K562 (cell line): ENCODE measurements at regions not wholly inside any gene's neighbourhood (a gene's known extent, or its start where the extent isn't known, plus 50 kb on each side); places are given as distances from the start of the nearest gene placed in this dataset.

Experiments
- ARID2 ChIP-seq: fragments of 450-650 bp; IDR thresholded peaks from 2 replicates; pipeline ENCODE4 v1.6.1; 2017; ENCODE audit warnings: antibody characterized with exemption, mild to moderate bottlenecking
- CBFA2T3 ChIP-seq: fragments of 450-650 bp; IDR thresholded peaks from 2 replicates; pipeline ENCODE4 v1.6.1; 2017
- CHCHD3 ChIP-seq: fragments of 250-450 bp; sonication (Bioruptor Pico); IDR thresholded peaks from 2 replicates; pipeline ENCODE4 v2.1.2; 2022; ENCODE audit warnings: mild to moderate bottlenecking
- COPS2 ChIP-seq: fragments of 450-650 bp; conservative IDR thresholded peaks from 2 replicates; pipeline ENCODE4 v1.6.1; 2016; ENCODE audit warnings: mild to moderate bottlenecking, moderate library complexity
- GATAD2B ChIP-seq: fragments of 450-650 bp; IDR thresholded peaks from 2 replicates; pipeline ENCODE4 v1.6.1; 2017; ENCODE audit warnings: mild to moderate bottlenecking, borderline replicate concordance
- HDAC8 ChIP-seq: fragments of 450-650 bp; IDR thresholded peaks from 2 replicates; pipeline ENCODE4 v1.6.1; 2016; ENCODE audit warnings: mild to moderate bottlenecking, missing genetic modification characterization, moderate library complexity, missing compliant biosample characterization
- JUN ChIP-seq, 2 experiments: sonication (generic) in 1 of 2; formaldehyde crosslinking in 1 of 2; IDR thresholded peaks; 2 replicates each; pipeline versions ENCODE4 v1.6.1 to v1.8.0; 2012 to 2022; ENCODE audit warnings: borderline replicate concordance in 2 of 2, mild to moderate bottlenecking in 2 of 2, improper control_type of control experiment in 1 of 2, low read depth in 1 of 2, low read length in 1 of 2, missing genetic modification reagents in 1 of 2
- LEF1 ChIP-seq: fragments of 450-650 bp; IDR thresholded peaks from 2 replicates; pipeline ENCODE4 v1.6.1; 2016; ENCODE audit warnings: mild to moderate bottlenecking
- NR2C1 ChIP-seq, 2 experiments: fragments of 450-650 bp; IDR thresholded peaks; 2 replicates each; pipeline ENCODE4 v1.6.1; 2017; ENCODE audit warnings: mild to moderate bottlenecking in 2 of 2, antibody characterized with exemption in 1 of 2, inconsistent platforms in 1 of 2, missing compliant biosample characterization in 1 of 2, missing genetic modification characterization in 1 of 2
- PHF20 ChIP-seq: fragments of 450-650 bp; IDR thresholded peaks from 2 replicates; pipeline ENCODE4 v1.6.1; 2018; ENCODE audit not compliant: partially characterized antibody
- POLR2AphosphoS5 ChIP-seq: IDR thresholded peaks from 2 replicates; pipeline ENCODE4 v1.6.1; 2011; ENCODE audit warnings: mild to moderate bottlenecking, low read depth, low read length, moderate library complexity; ENCODE audit not compliant: control insufficient read depth, insufficient read depth
- SIRT6 ChIP-seq: IDR thresholded peaks from one replicate; pipeline ENCODE4 v1.6.1; 2012; ENCODE audit warnings: low read depth, mild to moderate bottlenecking, control low read depth, inconsistent platforms, low read length, moderate library complexity
- SMAD3 ChIP-seq: fragments of 450-650 bp; formaldehyde crosslinking; conservative IDR thresholded peaks from 2 replicates; pipeline ENCODE4 v1.4.0; 2020; ENCODE audit warnings: mild to moderate bottlenecking
- SMC3 ChIP-seq: conservative IDR thresholded peaks from 2 replicates; pipeline ENCODE4 v1.6.1; 2011; ENCODE audit warnings: low read depth, low read length, improper control_type of control experiment; ENCODE audit not compliant: insufficient read depth
- STAT5A ChIP-seq: IDR thresholded peaks from 2 replicates; pipeline ENCODE4 v1.6.1; 2012; ENCODE audit warnings: low read length, inconsistent platforms, borderline replicate concordance
- TAF1 ChIP-seq: IDR thresholded peaks from 2 replicates; pipeline ENCODE4 v1.6.1; 2011; ENCODE audit warnings: mild to moderate bottlenecking, low read length, moderate library complexity; ENCODE audit not compliant: insufficient read depth, control insufficient read depth, severe bottlenecking; ENCODE audit errors: extremely low read depth
- TARDBP ChIP-seq: fragments of 450-650 bp; IDR thresholded peaks from 2 replicates; pipeline ENCODE4 v1.6.1; 2016
- TCF7 ChIP-seq: sonication (generic); IDR thresholded peaks from 2 replicates; pipeline ENCODE4 v1.6.1; 2016; ENCODE audit warnings: antibody characterized with exemption, borderline replicate concordance
- ZBTB8A ChIP-seq: fragments of 450-650 bp; IDR thresholded peaks from 2 replicates; pipeline ENCODE4 v1.6.1; 2018; ENCODE audit warnings: mild to moderate bottlenecking, moderate library complexity; ENCODE audit not compliant: partially characterized antibody
- ZNF143 ChIP-seq: sonication (generic); formaldehyde crosslinking; IDR thresholded peaks from 2 replicates; pipeline ENCODE4 v1.9.0; 2022; ENCODE audit warnings: mild to moderate bottlenecking, missing genetic modification reagents
- TF ChIP-seq, protein P1 (sequence below): fragments of 250-450 bp; sonication (Bioruptor Pico); IDR thresholded peaks from 2 replicates; pipeline ENCODE4 v1.4.0; 2020; ENCODE audit warnings: mild to moderate bottlenecking, moderate library complexity
- TF ChIP-seq, protein P2 (sequence below): fragments of 200-800 bp; sonication (Bioruptor generic); IDR thresholded peaks from 2 replicates; pipeline ENCODE4 v1.6.1; 2017; ENCODE audit warnings: missing genetic modification characterization, missing compliant biosample characterization
- TF ChIP-seq, protein P3 (sequence below): fragments of 250-450 bp; sonication (Bioruptor Pico); IDR thresholded peaks from 2 replicates; pipeline ENCODE4 v1.5.0; 2021; ENCODE audit warnings: mild to moderate bottlenecking, borderline replicate concordance

DNA sequence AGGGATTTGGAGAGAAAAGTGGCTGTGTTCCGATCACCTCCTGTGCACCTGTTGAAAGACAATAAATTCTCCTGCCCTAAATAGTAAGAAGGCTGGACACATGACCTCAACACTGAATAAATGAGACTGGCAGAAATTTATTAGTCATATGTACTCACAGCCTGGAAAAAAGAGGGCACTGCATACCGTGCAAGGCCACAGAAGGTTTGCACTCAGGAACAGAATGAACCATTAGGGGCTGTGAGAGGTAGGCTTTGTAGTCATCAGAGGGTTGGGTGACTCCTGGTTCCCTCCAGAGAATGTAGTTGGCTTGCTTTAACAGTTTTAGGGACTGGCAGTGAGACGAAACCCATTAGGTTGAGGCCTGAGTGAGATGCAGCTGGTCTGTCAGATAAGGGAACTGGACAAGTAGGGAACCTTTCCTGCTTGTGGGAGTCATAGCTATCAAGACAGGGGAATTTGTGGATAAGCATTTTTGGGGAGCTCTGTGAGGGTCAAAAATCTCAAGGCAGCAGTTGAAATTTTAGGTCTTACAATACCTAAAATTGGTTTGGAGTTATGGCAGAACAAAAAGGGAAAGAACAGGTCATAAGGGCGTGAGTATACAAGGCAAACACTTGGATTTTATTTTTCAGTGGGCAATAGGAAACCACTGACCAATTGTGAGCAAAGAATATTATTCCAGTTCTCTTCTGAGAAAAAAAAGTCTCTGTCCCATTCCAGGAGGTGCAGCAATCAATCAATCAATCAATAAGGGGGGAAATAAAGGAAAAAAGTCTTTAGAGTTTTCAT, 67.9 kb upstream of the BTN3A2 start (continued):
- TF ChIP-seq SMC3, result 0 out of 2 replicates have a peak, but pooled peaks have one; percentile 9
- peak; percentile 82; the same call in 1 of the 2 replicates for TF ChIP-seq JUN (IDR thresholded peaks at IDR 0.05; ENCODE audit: borderline replicate concordance, low read depth, low read length)
- TF ChIP-seq JUN (CRISPR knock-in tag; IDR thresholded peaks at IDR 0.05; ENCODE audit: borderline replicate concordance), result no peak
- TF ChIP-seq ZNF143, result no peak
- peak; percentile 89 for TF ChIP-seq TARDBP
- TF ChIP-seq ARID2, result no peak
- TF ChIP-seq LEF1, result peak; percentile 95
- TF ChIP-seq, protein P1, sequence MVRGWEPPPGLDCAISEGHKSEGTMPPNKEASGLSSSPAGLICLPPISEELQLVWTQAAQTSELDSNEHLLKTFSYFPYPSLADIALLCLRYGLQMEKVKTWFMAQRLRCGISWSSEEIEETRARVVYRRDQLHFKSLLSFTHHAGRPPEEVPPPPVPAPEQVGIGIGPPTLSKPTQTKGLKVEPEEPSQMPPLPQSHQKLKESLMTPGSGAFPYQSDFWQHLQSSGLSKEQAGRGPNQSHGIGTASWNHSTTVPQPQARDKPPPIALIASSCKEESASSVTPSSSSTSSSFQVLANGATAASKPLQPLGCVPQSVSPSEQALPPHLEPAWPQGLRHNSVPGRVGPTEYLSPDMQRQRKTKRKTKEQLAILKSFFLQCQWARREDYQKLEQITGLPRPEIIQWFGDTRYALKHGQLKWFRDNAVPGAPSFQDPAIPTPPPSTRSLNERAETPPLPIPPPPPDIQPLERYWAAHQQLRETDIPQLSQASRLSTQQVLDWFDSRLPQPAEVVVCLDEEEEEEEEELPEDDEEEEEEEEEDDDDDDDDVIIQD (CRISPR knock-in tag), result no peak
- peak; percentile 95 for TF ChIP-seq POLR2AphosphoS5
- TF ChIP-seq, protein P2, sequence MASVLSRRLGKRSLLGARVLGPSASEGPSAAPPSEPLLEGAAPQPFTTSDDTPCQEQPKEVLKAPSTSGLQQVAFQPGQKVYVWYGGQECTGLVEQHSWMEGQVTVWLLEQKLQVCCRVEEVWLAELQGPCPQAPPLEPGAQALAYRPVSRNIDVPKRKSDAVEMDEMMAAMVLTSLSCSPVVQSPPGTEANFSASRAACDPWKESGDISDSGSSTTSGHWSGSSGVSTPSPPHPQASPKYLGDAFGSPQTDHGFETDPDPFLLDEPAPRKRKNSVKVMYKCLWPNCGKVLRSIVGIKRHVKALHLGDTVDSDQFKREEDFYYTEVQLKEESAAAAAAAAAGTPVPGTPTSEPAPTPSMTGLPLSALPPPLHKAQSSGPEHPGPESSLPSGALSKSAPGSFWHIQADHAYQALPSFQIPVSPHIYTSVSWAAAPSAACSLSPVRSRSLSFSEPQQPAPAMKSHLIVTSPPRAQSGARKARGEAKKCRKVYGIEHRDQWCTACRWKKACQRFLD (CRISPR knock-in tag), result no peak; the same call in 1 of the 2 replicates
- no peak for TF ChIP-seq SIRT6
- peak; percentile 9; the same call in 1 of the 2 replicates for TF ChIP-seq NR2C1 (IDR thresholded peaks at IDR 0.05)
- TF ChIP-seq NR2C1 (tag; IDR thresholded peaks at IDR 0.05), result peak; percentile 73
- TF ChIP-seq HDAC8 (tag), result peak; percentile 33; the same call in 1 of the 2 replicates
- TF ChIP-seq COPS2, result no peak
- TF ChIP-seq SMAD3 (CRISPR knock-in tag), result 0 out of 2 replicates have a peak, but pooled peaks have one; percentile 48
- TF ChIP-seq ZBTB8A, result no peak
- TF ChIP-seq STAT5A, result peak; percentile 90
- no peak for TF ChIP-seq CHCHD3 (CRISPR knock-in tag)
- TF ChIP-seq, protein P3, sequence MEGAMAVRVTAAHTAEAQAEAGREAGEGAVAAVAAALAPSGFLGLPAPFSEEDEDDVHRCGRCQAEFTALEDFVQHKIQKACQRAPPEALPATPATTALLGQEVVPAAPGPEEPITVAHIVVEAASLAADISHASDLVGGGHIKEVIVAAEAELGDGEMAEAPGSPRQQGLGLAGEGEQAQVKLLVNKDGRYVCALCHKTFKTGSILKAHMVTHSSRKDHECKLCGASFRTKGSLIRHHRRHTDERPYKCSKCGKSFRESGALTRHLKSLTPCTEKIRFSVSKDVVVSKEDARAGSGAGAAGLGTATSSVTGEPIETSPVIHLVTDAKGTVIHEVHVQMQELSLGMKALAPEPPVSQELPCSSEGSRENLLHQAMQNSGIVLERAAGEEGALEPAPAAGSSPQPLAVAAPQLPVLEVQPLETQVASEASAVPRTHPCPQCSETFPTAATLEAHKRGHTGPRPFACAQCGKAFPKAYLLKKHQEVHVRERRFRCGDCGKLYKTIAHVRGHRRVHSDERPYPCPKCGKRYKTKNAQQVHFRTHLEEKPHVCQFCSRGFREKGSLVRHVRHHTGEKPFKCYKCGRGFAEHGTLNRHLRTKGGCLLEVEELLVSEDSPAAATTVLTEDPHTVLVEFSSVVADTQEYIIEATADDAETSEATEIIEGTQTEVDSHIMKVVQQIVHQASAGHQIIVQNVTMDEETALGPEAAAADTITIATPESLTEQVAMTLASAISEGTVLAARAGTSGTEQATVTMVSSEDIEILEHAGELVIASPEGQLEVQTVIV, result no peak
- 0 out of 2 replicates have a peak, but pooled peaks have one; percentile 28 for TF ChIP-seq TCF7
- TF ChIP-seq GATAD2B, result 0 out of 2 replicates have a peak, but pooled peaks have one; percentile 36
- peak; percentile 98 for TF ChIP-seq CBFA2T3
- TF ChIP-seq PHF20, result no peak
- TF ChIP-seq TAF1, result peak; percentile 57
